Coronary artery (tissue), 2 donors: ENCODE measurements at regions not wholly inside any gene's neighbourhood (a gene's known extent, or its start where the extent isn't known, plus 50 kb on each side); places are given as distances from the start of the nearest gene placed in this dataset.

Source experiments
- DNase-seq: peaks from one replicate; pipeline ENCODE4 v3.0.0-alpha.2; 2017; ENCODE audit warnings: low spot score
- H3K27ac ChIP-seq, 2 donors: fragments of 200-600 bp; sonication (generic); one replicate each; pipeline ENCODE4 v1.5.1; 2016 to 2019
- H3K4me3 ChIP-seq: fragments of 200-600 bp; sonication (generic); 2 replicates; pipeline ENCODE4 v1.5.1; 2016; ENCODE audit warnings: mild to moderate bottlenecking, moderate library complexity
- TF ChIP-seq, protein P1 (sequence below): fragments of 200-600 bp; sonication (generic); IDR thresholded peaks from one replicate; pipeline ENCODE4 v1.5.1; 2019; ENCODE audit warnings: antibody characterized with exemption

DNA sequence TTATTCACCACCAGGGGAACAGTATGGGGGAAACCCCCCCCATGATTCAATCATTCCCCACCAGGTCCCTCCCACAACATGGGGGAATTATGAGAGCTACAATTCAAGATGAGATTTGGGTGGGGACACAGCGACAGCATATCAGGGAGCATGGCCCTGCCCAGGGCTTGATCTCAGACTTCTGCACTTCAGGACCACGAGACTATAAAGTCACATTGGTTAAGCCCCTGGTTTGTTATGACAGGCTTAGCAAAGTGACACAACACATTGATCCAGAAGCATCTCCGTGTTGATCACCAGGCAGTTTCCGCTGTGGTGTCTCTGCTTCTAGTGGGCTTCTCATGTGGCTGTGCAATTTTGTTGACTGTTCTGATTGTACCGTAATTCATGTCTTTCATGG is 312.7 kb upstream of the C1orf174 start:
- no peak overlapping the region for H3K27ac ChIP-seq
- no peak overlapping the region for H3K4me3 ChIP-seq
- TF ChIP-seq, protein P1, sequence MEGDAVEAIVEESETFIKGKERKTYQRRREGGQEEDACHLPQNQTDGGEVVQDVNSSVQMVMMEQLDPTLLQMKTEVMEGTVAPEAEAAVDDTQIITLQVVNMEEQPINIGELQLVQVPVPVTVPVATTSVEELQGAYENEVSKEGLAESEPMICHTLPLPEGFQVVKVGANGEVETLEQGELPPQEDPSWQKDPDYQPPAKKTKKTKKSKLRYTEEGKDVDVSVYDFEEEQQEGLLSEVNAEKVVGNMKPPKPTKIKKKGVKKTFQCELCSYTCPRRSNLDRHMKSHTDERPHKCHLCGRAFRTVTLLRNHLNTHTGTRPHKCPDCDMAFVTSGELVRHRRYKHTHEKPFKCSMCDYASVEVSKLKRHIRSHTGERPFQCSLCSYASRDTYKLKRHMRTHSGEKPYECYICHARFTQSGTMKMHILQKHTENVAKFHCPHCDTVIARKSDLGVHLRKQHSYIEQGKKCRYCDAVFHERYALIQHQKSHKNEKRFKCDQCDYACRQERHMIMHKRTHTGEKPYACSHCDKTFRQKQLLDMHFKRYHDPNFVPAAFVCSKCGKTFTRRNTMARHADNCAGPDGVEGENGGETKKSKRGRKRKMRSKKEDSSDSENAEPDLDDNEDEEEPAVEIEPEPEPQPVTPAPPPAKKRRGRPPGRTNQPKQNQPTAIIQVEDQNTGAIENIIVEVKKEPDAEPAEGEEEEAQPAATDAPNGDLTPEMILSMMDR: no peak
- no peak for DNase-seq

DNA sequence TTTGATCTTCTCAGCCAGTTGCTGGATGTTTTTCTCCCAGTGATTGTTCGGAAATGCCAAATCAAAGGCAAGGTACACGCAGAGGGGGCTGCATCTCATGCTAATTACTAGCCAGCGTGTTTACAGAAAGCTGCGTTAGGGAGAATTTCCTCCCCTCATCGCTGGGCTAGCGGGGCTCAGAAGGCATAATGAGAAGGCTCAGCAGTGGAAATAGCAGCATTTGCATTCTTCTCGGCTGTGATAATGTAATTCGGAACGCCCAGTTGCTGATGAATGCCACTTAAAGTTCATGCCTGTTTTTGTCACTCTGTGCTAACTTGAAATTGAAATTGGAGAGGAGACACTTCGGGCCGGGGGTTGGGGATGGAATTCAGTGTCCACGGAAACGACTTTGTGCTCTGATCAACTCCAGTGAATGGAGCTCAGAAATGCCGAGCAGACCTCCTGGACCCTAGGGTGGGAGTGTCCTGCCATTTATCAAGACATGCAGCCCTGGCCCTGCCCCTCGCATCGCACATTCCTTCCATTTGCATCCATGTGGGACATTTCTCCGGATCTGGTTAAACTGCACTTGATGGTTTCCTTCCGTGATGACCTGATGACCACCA is 313.4 kb upstream of the C1orf174 start:
- Histone ChIP-seq H3K27ac (no peak overlapping the region), H3K4me3 (no peak overlapping the region)
- no peak for DNase-seq
- TF ChIP-seq, protein P1: no peak

DNA sequence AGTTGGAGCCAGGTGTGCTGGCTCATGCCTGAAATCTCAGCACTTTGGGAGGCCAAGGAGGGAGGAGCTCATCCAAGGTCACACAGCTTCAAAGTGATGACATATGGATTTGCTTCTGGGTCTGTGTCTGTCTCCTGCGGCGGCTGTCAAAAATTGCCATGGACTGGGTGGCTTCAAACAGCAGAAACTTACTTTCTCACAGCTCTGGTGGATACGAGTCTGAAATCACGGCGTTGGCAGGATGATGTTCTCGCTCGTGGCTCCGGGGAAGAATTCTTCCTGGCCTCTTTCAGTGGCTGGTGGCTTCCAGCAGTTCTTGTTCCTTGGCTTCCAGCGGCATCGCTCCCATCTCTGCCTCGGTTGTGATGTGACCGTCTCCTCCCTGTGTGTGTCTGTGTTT is 314.8 kb upstream of the C1orf174 start:
- DNase-seq: no peak
- TF ChIP-seq, protein P1: no peak
- Histone ChIP-seq H3K4me3 (no peak overlapping the region), H3K27ac (no peak overlapping the region)

DNA sequence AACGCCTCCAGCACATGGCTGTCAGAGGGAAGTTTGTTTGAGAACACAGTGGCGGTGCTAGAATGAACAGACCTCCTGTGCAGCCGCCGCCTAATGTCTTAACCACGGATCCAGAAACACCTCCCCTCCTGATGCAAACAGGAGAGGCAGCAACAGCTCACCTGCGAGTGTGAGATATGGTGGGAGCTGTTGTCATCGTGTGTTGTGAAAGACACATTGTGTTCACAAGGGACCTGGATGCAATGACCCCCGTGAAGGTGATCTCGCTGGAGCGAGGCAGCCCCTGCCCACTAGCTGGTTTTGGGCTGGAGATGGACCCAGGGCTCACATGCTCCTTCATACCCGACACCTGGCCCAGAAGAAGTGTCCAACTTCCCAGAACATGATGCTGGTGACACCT is 315.3 kb upstream of the C1orf174 start:
- no peak for DNase-seq
- H3K27ac ChIP-seq: no peak overlapping the region
- TF ChIP-seq, protein P1: no peak
- no peak overlapping the region for H3K4me3 ChIP-seq

DNA sequence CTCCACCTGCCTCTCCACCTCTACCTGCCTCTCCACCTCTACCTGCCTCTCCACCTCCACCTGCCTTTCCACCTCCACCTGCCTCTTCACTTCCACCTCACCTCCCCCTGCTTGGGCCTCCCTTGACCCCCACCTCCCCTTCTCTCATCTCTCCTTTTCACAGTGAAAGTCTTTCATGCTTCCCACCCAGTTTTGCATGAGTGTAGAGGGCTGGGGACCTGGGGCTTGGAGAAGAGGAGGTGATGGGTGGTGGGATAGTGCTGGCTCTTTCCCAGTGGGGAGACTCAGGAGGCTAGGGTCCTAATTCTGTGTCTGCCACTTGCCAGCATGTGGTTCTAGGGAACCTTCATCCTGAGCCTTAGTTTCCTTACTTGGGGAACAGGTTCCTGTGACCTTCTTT is 316.2 kb upstream of the C1orf174 start:
- DNase-seq: no peak
- Histone ChIP-seq H3K27ac (no peak overlapping the region), H3K4me3 (no peak overlapping the region)
- TF ChIP-seq, protein P1: no peak

DNA sequence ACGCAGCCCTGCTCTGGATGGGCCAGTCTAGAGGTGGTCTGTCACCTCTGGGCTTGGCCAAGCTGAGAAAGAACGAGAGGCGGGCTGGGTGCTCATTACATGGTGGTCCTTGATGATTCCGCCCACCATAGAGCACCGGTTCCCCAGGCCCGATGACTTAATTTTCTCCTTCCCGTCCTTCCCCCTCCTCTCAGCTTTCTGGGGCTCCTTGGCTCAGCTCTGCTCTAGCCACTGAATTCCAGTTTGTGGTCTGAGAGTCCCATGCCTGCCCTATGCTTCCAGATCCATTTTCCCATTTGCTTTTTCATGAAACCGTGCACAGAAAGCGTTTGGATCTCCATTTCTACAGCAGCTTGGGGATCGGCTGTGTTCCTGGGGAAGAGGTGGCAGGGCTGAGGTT is 318.5 kb upstream of the C1orf174 start:
- Histone ChIP-seq H3K4me3 (no peak overlapping the region), H3K27ac (no peak overlapping the region)
- DNase-seq: no peak
- TF ChIP-seq, protein P1: no peak

DNA sequence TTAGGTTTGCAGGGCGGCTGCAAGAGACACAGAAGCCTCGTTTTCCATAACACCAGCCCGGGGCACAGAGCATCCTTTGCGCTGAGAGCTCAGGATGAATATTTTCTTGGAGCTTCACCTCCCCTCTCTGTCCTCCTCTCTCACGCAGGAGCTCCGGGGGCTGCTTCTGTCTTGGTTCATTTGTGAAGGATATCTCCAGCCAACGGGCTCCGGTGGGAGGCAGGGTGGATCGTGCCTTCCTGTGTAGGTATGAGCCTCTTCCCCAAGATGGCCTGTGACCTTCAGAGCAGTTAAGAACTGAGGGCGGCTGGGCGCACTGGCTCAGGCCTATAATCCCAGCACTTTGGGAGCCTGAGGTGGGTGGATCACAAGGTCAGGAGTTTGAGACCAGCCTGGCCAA is 319.0 kb upstream of the C1orf174 start:
- no peak overlapping the region for H3K4me3 ChIP-seq
- H3K27ac ChIP-seq: no peak overlapping the region
- TF ChIP-seq, protein P1: no peak
- no peak for DNase-seq
